ENCODE measurements at regions not wholly inside any gene's neighbourhood (a gene's known extent, or its start where the extent isn't known, plus 50 kb on each side); places are given as distances from the start of the nearest gene placed in this dataset.

GRCh38 chr12:67377021-67377420, 107.9 kb downstream of the CAND1 start:
- no peak for TF ChIP-seq PATZ1 (CRISPR knock-in tag; IDR thresholded peaks at IDR 0.05; ENCODE audit: borderline replicate concordance)
- no peak for TF ChIP-seq CSDC2 (CRISPR knock-in tag; IDR thresholded peaks at IDR 0.05)
- TF ChIP-seq POU6F1 (CRISPR knock-in tag; IDR thresholded peaks at IDR 0.05; ENCODE audit: borderline replicate concordance, low read depth), result no peak

Data from SK-N-SH treated with all-trans-retinoic acid at 6 μM for 48 hours (cell line).